GM23248 (cell line): ENCODE measurements at regions not wholly inside any gene's neighbourhood (a gene's known extent, or its start where the extent isn't known, plus 50 kb on each side); places are given as distances from the start of the nearest gene placed in this dataset.

ENCODE experiments used
- EZH2 ChIP-seq: fragments of 200-600 bp; sonication (generic); IDR thresholded peaks from 2 replicates; pipeline ENCODE4 v1.6.1; 2018; ENCODE audit warnings: antibody characterized with exemption, mild to moderate bottlenecking; ENCODE audit not compliant: insufficient read depth, poor library complexity, severe bottlenecking
- EZH2phosphoT487 ChIP-seq: fragments of 200-600 bp; sonication (generic); IDR thresholded peaks from 2 replicates; pipeline ENCODE4 v1.6.1; 2018; ENCODE audit warnings: antibody characterized with exemption, moderate library complexity, mild to moderate bottlenecking, low read depth; ENCODE audit not compliant: insufficient read depth

GRCh38 chr7:130970696-130971095 lies 236.7 kb upstream of the KLF14 start:
- no peak for TF ChIP-seq EZH2
- TF ChIP-seq EZH2phosphoT487: no peak
